Activated CD8-positive, alpha-beta memory T cell treated with anti-CD3 and anti-CD28 coated beads, Interleukin-2, amount 50 U/mL, for 24 hours (primary cell): ENCODE measurements at regions not wholly inside any gene's neighbourhood (a gene's known extent, or its start where the extent isn't known, plus 50 kb on each side); places are given as distances from the start of the nearest gene placed in this dataset.

Experiments used
- DNase-seq: peaks from one replicate; pipeline ENCODE4 v3.0.0-alpha.2; 2020; ENCODE audit errors: extremely low read depth

- DNase-seq: no peak
Observed at GRCh38 chr15:66999046-66999968, 66.1 kb upstream of the SMAD3 start.

- no peak for DNase-seq
Observed at GRCh38 chr15:67000896-67001295, 64.5 kb upstream of the SMAD3 start.

- no peak for DNase-seq
Observed at GRCh38 chr15:67002368-67002767, 63.0 kb upstream of the SMAD3 start.

GRCh38 chr15:67003586-67003985, 61.8 kb upstream of the SMAD3 start:
- no peak for DNase-seq

- DNase-seq: no peak
Observed at GRCh38 chr15:67004142-67004541, 61.3 kb upstream of the SMAD3 start.

- DNase-seq: no peak
Observed at GRCh38 chr15:67005294-67005996, 60.0 kb upstream of the SMAD3 start.

- no peak for DNase-seq
Observed at GRCh38 chr15:67006083-67007065, 59.0 kb upstream of the SMAD3 start.

- DNase-seq: no peak
Observed at GRCh38 chr15:67009576-67010569, 55.5 kb upstream of the SMAD3 start.

GRCh38 chr15:67010898-67011616, 54.3 kb upstream of the SMAD3 start:
- DNase-seq: no peak

GRCh38 chr15:67011617-67012005, 53.8 kb upstream of the SMAD3 start:
- no peak for DNase-seq

GRCh38 chr15:67013696-67014095, 51.7 kb upstream of the SMAD3 start:
- DNase-seq: no peak
